ENCODE measurements at regions not wholly inside any gene's neighbourhood (a gene's known extent, or its start where the extent isn't known, plus 50 kb on each side); places are given as distances from the start of the nearest gene placed in this dataset.

- TF ChIP-seq CTCF (IDR thresholded peaks at IDR 0.05): no peak
- TF ChIP-seq POLR2A (IDR thresholded peaks at IDR 0.05): no peak
- Histone ChIP-seq H3K27ac (peak overlapping the region in 1 of 2 donors; percentile 6), H3K36me3 (no peaks in the 10 kb centered on the region), H3K4me3 (no peak overlapping the region), H3K4me1 (peaks cover 7 to 8% of the 10 kb centered on the region in 2 donors), H3K9me3 (no peaks in the 10 kb centered on the region), H3K27me3 (no peaks in the 10 kb centered on the region)
- intact Hi-C loops (cut with DNase I; ENCODE audit: low total_unique reads): no loop called here
- DNase-seq: peak in 1 of 2 donors; percentile 10
Measured at GRCh38 chr2:42862669-42863185, 70.3 kb upstream of the HAAO start.

GRCh38 chr2:42861321-42861720 lies 68.9 kb upstream of the HAAO start:
- intact Hi-C loops (cut with DNase I; ENCODE audit: low total_unique reads): no loop called here
- TF ChIP-seq POLR2A (IDR thresholded peaks at IDR 0.05): no peak
- TF ChIP-seq CTCF (IDR thresholded peaks at IDR 0.05): no peak
- Histone ChIP-seq H3K9me3 (no peaks in the 10 kb centered on the region), H3K36me3 (no peaks in the 10 kb centered on the region), H3K27me3 (no peaks in the 10 kb centered on the region), H3K4me1 (peaks cover 3 to 5% of the 10 kb centered on the region in 2 donors), H3K27ac (no peak overlapping the region), H3K4me3 (no peak overlapping the region)
- DNase-seq: peak in 1 of 2 donors; percentile 4

- TF ChIP-seq CTCF (IDR thresholded peaks at IDR 0.05): no peak
- no peak for TF ChIP-seq POLR2A (IDR thresholded peaks at IDR 0.05)
- Histone ChIP-seq H3K9me3 (no peaks in the 10 kb centered on the region), H3K4me3 (no peak overlapping the region), H3K36me3 (no peaks in the 10 kb centered on the region), H3K27me3 (no peaks in the 10 kb centered on the region), H3K27ac (peak overlapping the region in 1 of 2 donors; percentile 53), H3K4me1 (no peaks in the 10 kb centered on the region)
- DNase-seq: peak in 1 of 2 donors; percentile 2
- intact Hi-C loops (cut with DNase I; ENCODE audit: low total_unique reads): no loop called here
Measured at GRCh38 chr2:42860319-42861094, 68.1 kb upstream of the HAAO start.

- DNase-seq: no peak
- H3K4me3 ChIP-seq: no peak overlapping the region
- peak overlapping the region in 1 of 2 donors; percentile 53 for H3K27ac ChIP-seq
- no peaks in the 10 kb centered on the region for H3K27me3 ChIP-seq
- H3K9me3 ChIP-seq: no peaks in the 10 kb centered on the region
- intact Hi-C loops (cut with DNase I; ENCODE audit: low total_unique reads): no loop called here
- TF ChIP-seq POLR2A (IDR thresholded peaks at IDR 0.05): no peak
- H3K36me3 ChIP-seq: no peaks in the 10 kb centered on the region
- H3K4me1 ChIP-seq: no peaks in the 10 kb centered on the region
Measured at GRCh38 chr2:42859791-42860190, 67.4 kb upstream of the HAAO start.

GRCh38 chr2:42859006-42859552 lies 66.7 kb upstream of the HAAO start:
- Histone ChIP-seq H3K4me1 (peaks cover 0 to under 1% of the 10 kb centered on the region in 2 donors), H3K27me3 (no peaks in the 10 kb centered on the region), H3K36me3 (no peaks in the 10 kb centered on the region), H3K27ac (peak overlapping the region in 1 of 2 donors; percentile 53), H3K4me3 (no peak overlapping the region), H3K9me3 (no peaks in the 10 kb centered on the region)
- peak; percentile 30 to 61 for DNase-seq
- intact Hi-C loops (cut with DNase I; ENCODE audit: low total_unique reads): no loop called here
- TF ChIP-seq POLR2A (IDR thresholded peaks at IDR 0.05) (no peak), CTCF (IDR thresholded peaks at IDR 0.05) (peak; percentile 75 to 92 (median 80))
